ENCODE measurements at regions not wholly inside any gene's neighbourhood (a gene's known extent, or its start where the extent isn't known, plus 50 kb on each side); places are given as distances from the start of the nearest gene placed in this dataset.

GRCh38 chr20:6530254-6530653 is 237.2 kb upstream of the BMP2 start:
- peaks cover 6% of the 10 kb centered on the region; the same call in 1 of the 2 replicates for H3K4me1 ChIP-seq
- Mint-ChIP-seq H3K4me3 (ENCODE audit: unreplicated experiment) (no peak overlapping the region), H3K36me3 (ENCODE audit: insufficient read depth, unreplicated experiment) (no peaks in the 10 kb centered on the region), H3K9me3 (ENCODE audit: unreplicated experiment) (no peaks in the 10 kb centered on the region), H3K27ac (ENCODE audit: unreplicated experiment) (no peak overlapping the region), H3K27me3 (ENCODE audit: insufficient read depth, unreplicated experiment) (no peaks in the 10 kb centered on the region), H3K4me1 (ENCODE audit: low read depth, unreplicated experiment) (peaks cover 6% of the 10 kb centered on the region)
- no peaks in the 10 kb centered on the region for H3K27me3 ChIP-seq (replicated peaks; ENCODE audit: control insufficient read depth, insufficient read depth, low read length)
- ChIA-PET POLR2A (interaction anchor here (0.5 kb wide), 1 partner anchor 623 kb away, joined by 4 read pairs; no protein-coding TSS in a partner anchor), CTCF (no interaction called here)
- no peak for TF ChIP-seq CTCF (IDR thresholded peaks at IDR 0.05; ENCODE audit: insufficient read depth in 1 of 2, low read depth in 1 of 2, low read length in 1 of 2, severe bottlenecking in 1 of 2, unreplicated experiment in 1 of 2)
- H3K9me3 ChIP-seq, result no peaks in the 10 kb centered on the region
- no peaks in the 10 kb centered on the region for H3K36me3 ChIP-seq (ENCODE audit: control insufficient read depth, insufficient read depth, low read length)
- intact Hi-C loops (cut with micrococcal nuclease; ENCODE audit: unreplicated experiment), result no loop called here
- DNase-seq, result no peak
- no TSS peak for BruUV-seq (replicated peaks)
- H3K4me3 ChIP-seq (ENCODE audit: low read depth, low read length), result no peak overlapping the region

- Mint-ChIP-seq H3K27me3 (ENCODE audit: insufficient read depth, unreplicated experiment) (no peaks in the 10 kb centered on the region), H3K27ac (ENCODE audit: unreplicated experiment) (no peak overlapping the region), H3K4me1 (ENCODE audit: low read depth, unreplicated experiment) (peaks cover under 1% of the 10 kb centered on the region), H3K36me3 (ENCODE audit: insufficient read depth, unreplicated experiment) (no peaks in the 10 kb centered on the region), H3K9me3 (ENCODE audit: unreplicated experiment) (peaks cover 33% of the 10 kb centered on the region), H3K4me3 (ENCODE audit: unreplicated experiment) (no peak overlapping the region)
- Histone ChIP-seq H3K36me3 (ENCODE audit: control insufficient read depth, insufficient read depth, low read length) (no peaks in the 10 kb centered on the region), H3K9me3 (peaks cover 23% of the 10 kb centered on the region), H3K4me3 (ENCODE audit: low read depth, low read length) (no peak overlapping the region), H3K4me1 (peaks cover 3% of the 10 kb centered on the region; the same call in 1 of the 2 replicates), H3K27me3 (replicated peaks; ENCODE audit: control insufficient read depth, insufficient read depth, low read length) (no peaks in the 10 kb centered on the region)
- intact Hi-C loops (cut with micrococcal nuclease; ENCODE audit: unreplicated experiment), result no loop called here
- peak; percentile 20 to 36 for TF ChIP-seq CTCF (IDR thresholded peaks at IDR 0.05; ENCODE audit: insufficient read depth in 1 of 2, low read depth in 1 of 2, low read length in 1 of 2, severe bottlenecking in 1 of 2, unreplicated experiment in 1 of 2)
- ChIA-PET POLR2A (no interaction called here), CTCF (no interaction called here)
- no TSS peak for BruUV-seq (replicated peaks)
- no peak for DNase-seq
Measured at GRCh38 chr20:6525447-6526303, 241.8 kb upstream of the BMP2 start.

- no TSS peak for BruUV-seq (replicated peaks)
- no peak for DNase-seq
- H3K4me1 Mint-ChIP-seq (ENCODE audit: low read depth, unreplicated experiment), result no peaks in the 10 kb centered on the region
- H3K36me3 ChIP-seq (ENCODE audit: control insufficient read depth, insufficient read depth, low read length), result no peaks in the 10 kb centered on the region
- intact Hi-C loops (cut with micrococcal nuclease; ENCODE audit: unreplicated experiment), result no loop called here
- ChIA-PET POLR2A (no interaction called here), CTCF (no interaction called here)
- H3K4me3 Mint-ChIP-seq (ENCODE audit: unreplicated experiment), result no peak overlapping the region
- no peak for TF ChIP-seq CTCF (IDR thresholded peaks at IDR 0.05; ENCODE audit: insufficient read depth in 1 of 2, low read depth in 1 of 2, low read length in 1 of 2, severe bottlenecking in 1 of 2, unreplicated experiment in 1 of 2)
- H3K27me3 Mint-ChIP-seq (ENCODE audit: insufficient read depth, unreplicated experiment), result no peaks in the 10 kb centered on the region
- H3K36me3 Mint-ChIP-seq (ENCODE audit: insufficient read depth, unreplicated experiment), result no peaks in the 10 kb centered on the region
- H3K4me3 ChIP-seq (ENCODE audit: low read depth, low read length), result no peak overlapping the region
- H3K4me1 ChIP-seq, result no peaks in the 10 kb centered on the region
- no peak overlapping the region for H3K27ac Mint-ChIP-seq (ENCODE audit: unreplicated experiment)
- H3K9me3 Mint-ChIP-seq (ENCODE audit: unreplicated experiment), result peaks cover 47% of the 10 kb centered on the region
- peaks cover 25% of the 10 kb centered on the region for H3K9me3 ChIP-seq
- H3K27me3 ChIP-seq (replicated peaks; ENCODE audit: control insufficient read depth, insufficient read depth, low read length), result no peaks in the 10 kb centered on the region
Measured at GRCh38 chr20:6524305-6524704, 243.2 kb upstream of the BMP2 start.
